Subcutaneous abdominal adipose tissue (tissue), 5 donors: ENCODE measurements at regions not wholly inside any gene's neighbourhood (a gene's known extent, or its start where the extent isn't known, plus 50 kb on each side); places are given as distances from the start of the nearest gene placed in this dataset.

ENCODE experiments used
- H3K27ac ChIP-seq: one replicate; pipeline ENCODE4 v1.7.0; 2013; ENCODE audit warnings: low read depth, mild to moderate bottlenecking, inconsistent platforms, low read length, moderate library complexity
- H3K27me3 ChIP-seq, 5 donors: one replicate each; pipeline ENCODE4 v1.7.0; 2013; ENCODE audit warnings: low read length in 5 of 5, inconsistent platforms in 1 of 5; ENCODE audit not compliant: control insufficient read depth in 5 of 5, insufficient read depth in 4 of 5
- H3K36me3 ChIP-seq, 5 donors: one replicate each; pipeline ENCODE4 v1.7.0; 2013; ENCODE audit warnings: low read length in 5 of 5; ENCODE audit not compliant: control insufficient read depth in 5 of 5, insufficient read depth in 5 of 5
- H3K4me1 ChIP-seq, 5 donors: one replicate each; pipeline ENCODE4 v1.7.0; 2013; ENCODE audit warnings: low read length in 5 of 5, mild to moderate bottlenecking in 3 of 5, moderate library complexity in 1 of 5; ENCODE audit not compliant: control insufficient read depth in 5 of 5, insufficient read depth in 5 of 5
- H3K4me3 ChIP-seq, 5 donors: one replicate each; pipeline ENCODE4 v1.7.0; 2013; ENCODE audit warnings: low read length in 5 of 5, low read depth in 1 of 5
- H3K9ac ChIP-seq, 5 donors: one replicate each; pipeline ENCODE4 v1.7.0; 2013; ENCODE audit warnings: low read length in 5 of 5, mild to moderate bottlenecking in 4 of 5, moderate library complexity in 3 of 5
- H3K9me3 ChIP-seq, 5 donors: one replicate each; pipeline ENCODE4 v1.7.0; 2013; ENCODE audit warnings: low read length in 5 of 5; ENCODE audit not compliant: control insufficient read depth in 5 of 5
- donor health status: healthy.
- donor health status: healthy.
- donor health status: healthy.
- donor health status: healthy.
- donor health status: healthy.

GRCh38 chr5:56749842-56750241, 65.5 kb upstream of the MAP3K1 start:
- no peak overlapping the region for H3K27ac ChIP-seq

GRCh38 chr5:56746553-56747339, 68.6 kb upstream of the MAP3K1 start:
- no peaks in the 10 kb centered on the region for H3K36me3 ChIP-seq
- H3K4me1 ChIP-seq = peaks cover 0 to 14% (median 3%) of the 10 kb centered on the region in 5 donors
- no peak overlapping the region for H3K4me3 ChIP-seq
- H3K27ac ChIP-seq = no peak overlapping the region
- no peaks in the 10 kb centered on the region for H3K9me3 ChIP-seq
- no peaks in the 10 kb centered on the region for H3K27me3 ChIP-seq
- no peak overlapping the region for H3K9ac ChIP-seq

More at GRCh38 chr5:56749842-56750241, 65.5 kb upstream of the MAP3K1 start:
- no peak overlapping the region for H3K9ac ChIP-seq
- H3K36me3 ChIP-seq = no peaks in the 10 kb centered on the region
- peaks cover 0 to 16% (median 3%) of the 10 kb centered on the region in 5 donors for H3K4me1 ChIP-seq
- H3K27me3 ChIP-seq = no peaks in the 10 kb centered on the region
- no peak overlapping the region for H3K4me3 ChIP-seq
- H3K9me3 ChIP-seq = peaks cover 0 to 5% (median 0%) of the 10 kb centered on the region in 5 donors

GRCh38 chr5:56745864-56746263, 69.5 kb upstream of the MAP3K1 start:
- Histone ChIP-seq H3K27ac (no peak overlapping the region), H3K4me3 (no peak overlapping the region), H3K36me3 (no peaks in the 10 kb centered on the region), H3K9me3 (no peaks in the 10 kb centered on the region), H3K4me1 (peaks cover 0 to 9% (median 3%) of the 10 kb centered on the region in 5 donors), H3K27me3 (no peaks in the 10 kb centered on the region), H3K9ac (no peak overlapping the region)

DNA sequence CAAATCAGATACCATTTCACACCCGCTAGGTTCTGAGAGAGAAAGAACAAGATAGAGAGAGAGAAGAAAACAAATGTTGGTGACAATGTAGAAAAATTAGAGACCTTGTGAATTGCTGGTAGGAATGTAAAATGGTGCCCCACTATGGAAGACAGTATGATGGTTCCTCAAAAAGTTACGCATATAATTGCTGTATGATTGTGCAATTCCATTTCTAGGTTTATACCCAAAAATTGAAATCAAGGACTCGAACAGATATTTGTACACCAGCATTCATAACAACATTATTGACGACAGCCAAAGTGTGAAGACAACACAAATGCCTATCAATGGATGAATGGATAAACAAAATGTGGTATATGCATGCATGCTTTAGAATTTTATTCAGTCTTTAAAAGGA, 74.5 kb upstream of the MAP3K1 start:
- Histone ChIP-seq H3K27ac (no peak overlapping the region), H3K27me3 (no peaks in the 10 kb centered on the region), H3K9ac (no peak overlapping the region), H3K36me3 (no peaks in the 10 kb centered on the region), H3K4me3 (no peak overlapping the region), H3K9me3 (no peaks in the 10 kb centered on the region), H3K4me1 (peaks cover 0 to 11% (median 0%) of the 10 kb centered on the region in 5 donors)

GRCh38 chr5:56739990-56740389, 75.4 kb upstream of the MAP3K1 start:
- Histone ChIP-seq H3K9me3 (no peaks in the 10 kb centered on the region), H3K4me3 (no peak overlapping the region), H3K4me1 (peaks cover 0 to 19% (median 1%) of the 10 kb centered on the region in 5 donors), H3K27me3 (no peaks in the 10 kb centered on the region), H3K9ac (no peak overlapping the region), H3K36me3 (no peaks in the 10 kb centered on the region), H3K27ac (no peak overlapping the region)

DNA sequence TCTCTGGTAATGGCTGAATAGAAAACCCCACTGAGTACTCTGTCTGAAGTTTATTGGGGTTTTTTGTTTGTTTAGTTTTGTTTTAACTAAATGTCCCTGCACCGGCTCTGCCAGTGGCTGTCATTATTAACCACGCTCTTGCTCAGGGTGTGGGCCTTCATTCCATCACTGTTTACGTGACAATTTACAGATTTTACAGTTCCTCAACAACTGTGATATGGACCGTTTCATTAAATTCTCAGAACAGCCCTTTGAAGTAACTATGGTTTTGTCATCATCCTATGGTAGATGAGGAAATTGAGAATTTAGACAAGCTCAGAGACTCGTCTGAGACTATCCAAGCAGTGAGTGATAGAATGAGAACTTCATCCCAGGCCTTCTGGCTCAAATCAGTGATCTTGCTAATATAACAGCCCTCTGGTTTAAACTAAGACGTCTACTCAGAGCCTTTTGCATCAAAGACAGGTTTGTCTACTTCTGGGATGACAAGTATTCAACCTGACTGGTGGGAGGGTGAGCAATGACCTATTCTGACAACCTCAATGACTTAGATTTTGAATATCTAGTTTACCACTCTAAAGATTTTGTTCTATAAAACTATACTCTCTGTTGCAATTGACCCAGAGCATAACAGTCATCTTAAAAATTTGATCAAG, 77.3 kb upstream of the MAP3K1 start:
- Histone ChIP-seq H3K4me3 (no peak overlapping the region), H3K9ac (no peak overlapping the region), H3K27ac (no peak overlapping the region), H3K4me1 (peaks cover 0 to 37% (median 18%) of the 10 kb centered on the region in 5 donors), H3K36me3 (no peaks in the 10 kb centered on the region), H3K27me3 (no peaks in the 10 kb centered on the region), H3K9me3 (no peaks in the 10 kb centered on the region)

DNA sequence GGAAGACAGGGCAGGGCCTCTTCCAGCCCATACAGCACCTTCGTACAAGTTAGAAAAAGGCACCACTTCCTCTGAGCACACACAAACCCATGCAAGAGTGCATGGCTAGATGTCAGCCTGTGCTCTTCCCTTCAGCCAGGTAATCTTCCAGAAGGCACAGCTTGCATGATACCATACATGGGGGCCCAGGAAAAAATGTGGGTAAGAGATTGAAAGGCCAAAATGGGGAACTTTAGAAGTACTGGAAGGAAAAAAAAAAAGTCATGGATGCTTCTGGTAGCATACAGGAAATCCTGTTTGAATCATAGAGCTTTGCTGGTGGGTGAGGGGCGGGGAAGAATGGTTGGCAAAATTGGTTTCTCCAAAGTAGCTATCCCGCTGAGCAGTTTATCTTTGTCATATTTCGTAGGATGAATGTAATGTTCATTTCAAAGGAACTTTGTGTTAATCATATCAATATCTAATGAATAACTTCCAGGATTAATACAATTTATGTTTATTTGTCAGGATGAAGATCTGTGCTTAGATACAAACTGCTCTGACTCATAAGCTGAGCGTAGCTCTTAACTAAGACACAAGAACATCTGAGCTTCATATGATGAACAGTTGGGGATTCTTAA, 78.2 kb upstream of the MAP3K1 start:
- H3K36me3 ChIP-seq = no peaks in the 10 kb centered on the region
- H3K27ac ChIP-seq = no peak overlapping the region
- H3K9me3 ChIP-seq = no peaks in the 10 kb centered on the region
- H3K4me3 ChIP-seq = no peak overlapping the region
- no peaks in the 10 kb centered on the region for H3K27me3 ChIP-seq
- no peak overlapping the region for H3K9ac ChIP-seq
- H3K4me1 ChIP-seq = peaks cover 0 to 38% (median 18%) of the 10 kb centered on the region in 5 donors

- Histone ChIP-seq H3K9ac (no peak overlapping the region), H3K27me3 (no peaks in the 10 kb centered on the region), H3K4me1 (peaks cover 0 to 38% (median 18%) of the 10 kb centered on the region in 5 donors), H3K36me3 (no peaks in the 10 kb centered on the region), H3K9me3 (no peaks in the 10 kb centered on the region), H3K27ac (no peak overlapping the region), H3K4me3 (no peak overlapping the region)
Measured at GRCh38 chr5:56735849-56736641, 79.3 kb upstream of the MAP3K1 start.

- H3K27ac ChIP-seq = no peak overlapping the region
- H3K4me3 ChIP-seq = no peak overlapping the region
- H3K4me1 ChIP-seq = peaks cover 0 to 38% (median 18%) of the 10 kb centered on the region in 5 donors
- no peaks in the 10 kb centered on the region for H3K27me3 ChIP-seq
- H3K9ac ChIP-seq = no peak overlapping the region
- H3K36me3 ChIP-seq = no peaks in the 10 kb centered on the region
- H3K9me3 ChIP-seq = no peaks in the 10 kb centered on the region
Measured at GRCh38 chr5:56734091-56734694, 81.2 kb upstream of the MAP3K1 start.
